SH-SY5Y (cell line): ENCODE measurements at regions not wholly inside any gene's neighbourhood (a gene's known extent, or its start where the extent isn't known, plus 50 kb on each side); places are given as distances from the start of the nearest gene placed in this dataset.

Experiments used
- GATA2 ChIP-seq: IDR thresholded peaks from 2 replicates; pipeline ENCODE4 v1.6.1; 2011; ENCODE audit warnings: mild to moderate bottlenecking, low read depth, low read length
- GATA3 ChIP-seq: IDR thresholded peaks from 2 replicates; pipeline ENCODE4 v1.6.1; 2011; ENCODE audit warnings: low read depth, mild to moderate bottlenecking, low read length, moderate library complexity

DNA sequence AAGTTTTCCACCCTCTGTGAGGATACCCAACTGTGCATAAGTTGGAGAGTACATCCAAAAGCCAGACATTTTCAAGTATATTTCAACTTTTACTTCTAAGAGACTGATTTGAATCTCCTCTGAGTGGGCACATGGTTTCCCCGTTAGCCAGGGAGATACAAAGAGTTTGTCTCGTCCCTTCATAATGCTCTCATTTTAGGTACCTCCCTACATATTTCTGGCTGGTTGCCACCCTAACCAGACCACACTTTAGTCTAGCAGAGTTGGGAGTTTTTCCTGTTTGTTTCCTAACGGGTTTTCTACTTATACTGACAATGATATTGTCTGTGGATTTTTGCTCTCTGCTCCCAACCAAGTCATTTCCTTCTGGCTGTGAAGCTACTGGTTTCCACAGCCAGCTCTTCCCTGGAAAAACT is 180.3 kb downstream of the CCDC71L start:
- TF ChIP-seq GATA3 = no peak
- TF ChIP-seq GATA2 = no peak
